ENCODE measurements at regions not wholly inside any gene's neighbourhood (a gene's known extent, or its start where the extent isn't known, plus 50 kb on each side); places are given as distances from the start of the nearest gene placed in this dataset.

DNA sequence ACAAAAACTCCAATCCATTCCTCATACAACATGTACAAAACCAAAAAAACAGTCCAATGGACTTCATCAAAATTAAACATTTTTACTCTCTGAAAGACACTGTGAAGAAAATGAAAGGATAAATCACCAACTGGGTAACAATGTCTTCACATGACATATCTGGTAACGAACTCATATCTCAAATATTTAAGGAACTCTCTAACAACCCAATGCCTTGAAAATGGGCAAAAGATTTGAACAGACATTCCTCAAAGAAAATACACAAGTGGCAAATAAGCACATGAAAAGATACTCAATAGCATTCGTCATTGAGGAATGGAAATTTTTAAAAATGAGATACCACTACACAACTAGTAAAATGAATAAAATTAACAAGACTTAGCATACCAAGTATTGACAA is 198.7 kb upstream of the RASSF8 start:
- DNase-seq, result no peak

DNA sequence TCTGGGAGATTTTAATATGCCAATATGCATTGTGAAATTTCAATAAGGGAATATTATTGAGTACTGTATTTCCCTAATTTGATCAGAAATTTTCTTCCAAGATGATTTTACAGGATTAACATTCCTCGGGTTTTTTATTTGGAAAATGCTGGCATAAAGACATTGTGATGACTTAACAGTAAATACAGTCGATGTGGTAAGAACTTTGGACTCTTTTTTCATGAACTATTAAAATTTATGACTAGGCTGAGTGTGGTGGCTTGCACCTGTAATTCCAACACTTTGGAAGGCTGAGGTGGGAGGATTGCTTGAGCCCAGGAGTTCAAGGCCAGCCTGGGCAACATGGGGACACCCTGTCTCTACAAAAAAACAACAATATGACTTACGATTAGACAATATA is 197.1 kb upstream of the RASSF8 start:
- no peak for DNase-seq

DNA sequence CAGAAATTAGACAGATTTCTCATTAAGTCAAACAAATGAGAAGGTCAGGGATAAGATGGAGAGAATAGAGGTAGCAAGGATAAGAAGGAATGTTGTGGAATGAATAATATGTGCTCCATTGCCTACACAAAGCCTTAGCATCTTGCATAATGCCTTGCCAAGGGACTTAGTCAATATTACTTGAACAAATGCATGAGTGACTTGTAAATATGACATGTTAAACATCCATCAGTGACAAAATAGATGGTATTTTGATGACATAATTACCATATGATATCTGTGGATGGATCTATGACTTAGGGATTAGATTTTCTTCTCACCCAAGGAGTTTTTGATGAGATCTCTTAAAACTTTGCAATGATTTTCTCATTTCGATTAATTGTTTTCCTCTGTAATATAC is 194.1 kb upstream of the RASSF8 start:
- DNase-seq, result no peak

DNA sequence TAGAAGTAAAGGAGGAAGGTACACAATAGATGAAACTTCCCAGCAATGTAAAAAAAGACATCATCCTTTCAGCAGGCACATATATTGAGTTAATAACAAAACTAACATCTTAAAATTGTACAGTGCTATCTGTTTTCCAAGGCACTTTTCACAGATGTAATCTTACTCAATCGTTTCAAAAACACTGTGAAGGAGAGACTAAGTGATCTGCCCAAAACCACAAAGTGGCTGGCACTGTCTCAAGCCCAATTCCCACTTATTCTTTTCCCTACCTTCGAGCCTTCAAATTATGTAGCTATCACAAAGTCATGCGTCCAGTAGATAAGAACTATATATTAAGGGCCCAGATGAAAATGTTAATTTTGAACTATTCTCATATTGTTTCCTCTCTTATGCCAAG is 193.6 kb upstream of the RASSF8 start:
- no peak for DNase-seq

DNA sequence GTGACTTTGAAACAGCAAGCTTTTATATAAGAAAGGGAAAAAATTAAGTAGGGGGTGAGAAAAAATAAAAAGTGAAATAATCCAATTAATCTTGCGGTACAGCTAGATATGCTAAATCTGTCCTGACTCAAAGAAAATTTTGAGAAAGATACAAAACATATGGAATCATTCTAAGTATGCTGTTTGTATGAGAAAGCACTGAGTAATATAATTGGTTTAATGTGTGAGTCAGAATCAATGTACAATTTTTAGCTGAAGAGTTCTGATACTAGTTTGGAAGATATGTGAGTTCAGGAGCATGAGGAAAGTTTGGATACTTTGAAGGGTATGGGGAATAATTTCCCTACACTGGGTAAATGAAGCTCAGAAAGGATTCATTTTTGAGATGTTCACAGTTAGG is 190.9 kb upstream of the RASSF8 start:
- DNase-seq, result no peak

DNA sequence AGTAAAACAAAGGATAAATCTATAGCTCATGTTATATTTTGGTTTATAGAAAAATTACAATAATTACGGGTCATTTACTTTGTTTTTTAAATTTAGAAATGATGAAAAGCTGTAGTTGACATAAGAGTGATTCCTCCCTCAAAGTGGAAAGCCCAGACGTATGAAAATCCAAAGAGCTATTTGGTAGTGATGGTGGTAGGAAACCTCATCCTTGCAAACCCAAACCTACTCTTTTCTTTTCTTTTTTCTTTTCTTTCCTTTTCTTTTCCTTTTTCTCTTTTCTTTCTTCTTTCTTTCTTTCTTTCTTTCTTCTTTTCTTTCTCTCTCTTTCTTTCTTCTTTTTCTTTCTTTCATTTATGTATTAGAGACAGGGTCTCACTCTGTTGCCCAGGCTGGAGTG is 190.3 kb upstream of the RASSF8 start:
- no peak for DNase-seq

DNA sequence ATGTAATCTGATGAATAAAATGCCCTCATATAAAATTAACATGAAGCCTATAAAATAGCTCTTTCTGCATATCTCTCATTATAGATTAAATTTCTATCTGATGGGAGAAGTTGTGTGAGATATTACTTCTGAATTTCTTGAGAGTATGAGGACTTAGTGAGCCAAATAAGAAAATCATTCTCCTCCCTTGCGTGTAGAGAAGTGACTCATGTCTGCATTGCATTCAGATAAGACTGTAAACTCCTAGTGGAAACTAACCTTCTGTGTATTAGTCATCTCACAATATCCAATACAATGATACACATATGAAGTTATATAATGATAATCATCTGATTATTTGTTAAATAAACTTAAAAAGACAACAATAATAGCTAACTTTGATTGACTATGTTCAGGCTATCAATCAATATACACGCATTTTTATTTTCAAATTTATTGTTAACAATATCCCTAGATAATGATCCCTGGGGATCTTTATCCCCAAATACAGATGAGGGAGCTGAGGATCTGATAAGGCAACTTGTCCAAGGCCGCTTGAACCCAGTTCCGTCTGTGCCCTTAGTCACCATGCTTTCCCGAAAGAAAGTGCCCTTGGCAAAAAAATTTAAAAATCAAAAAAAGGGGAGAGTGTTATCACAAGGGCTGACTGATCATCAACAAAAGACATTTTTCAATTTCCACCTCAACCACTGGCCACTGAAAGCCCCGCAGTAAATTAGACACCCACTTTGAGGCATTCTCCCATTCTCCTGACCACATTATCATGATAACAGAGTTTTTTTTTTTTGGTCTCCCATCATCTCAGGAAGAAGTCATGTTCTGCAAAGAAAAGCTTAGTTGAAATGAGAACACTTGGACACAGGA is 189.2 kb upstream of the RASSF8 start:
- no peak for DNase-seq

DNA sequence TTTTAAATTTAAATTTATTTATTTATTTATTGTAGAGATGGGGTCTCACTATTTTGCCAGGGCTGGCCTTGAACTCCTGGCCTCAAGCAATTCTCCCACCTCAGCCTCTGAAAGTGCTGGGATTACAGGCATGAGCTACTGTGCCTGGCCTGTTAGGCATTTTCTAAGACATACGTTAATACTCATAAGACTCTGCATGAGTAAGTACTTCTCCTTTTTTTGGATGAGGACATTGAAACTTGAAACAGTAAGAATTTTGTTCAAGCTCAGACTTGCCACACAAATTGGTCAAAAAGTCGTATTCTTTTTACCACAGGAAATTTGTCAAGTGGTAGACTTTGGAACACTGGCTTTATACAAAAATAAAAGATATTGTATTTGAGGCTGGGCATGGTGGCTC is 187.4 kb upstream of the RASSF8 start:
- DNase-seq, result no peak

DNA sequence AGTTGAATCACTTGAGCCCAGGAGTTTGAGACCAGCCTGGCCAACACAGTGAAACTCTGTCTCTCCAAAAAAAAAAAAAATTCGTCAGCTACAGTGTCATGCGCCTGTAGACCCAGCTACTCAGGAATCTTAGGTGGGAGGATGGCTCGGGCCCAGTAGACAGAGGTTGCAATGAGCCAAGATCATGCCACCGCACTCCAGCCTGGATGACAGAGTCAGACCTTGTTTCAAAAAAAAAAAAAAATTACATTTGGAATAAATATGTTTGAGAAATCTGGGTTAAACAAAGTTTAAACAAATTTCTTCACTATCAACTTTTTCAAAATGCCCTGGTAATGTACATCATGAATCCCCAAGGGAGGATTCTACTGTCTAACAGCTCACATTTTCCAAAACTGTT is 187.0 kb upstream of the RASSF8 start:
- no peak for DNase-seq

DNA sequence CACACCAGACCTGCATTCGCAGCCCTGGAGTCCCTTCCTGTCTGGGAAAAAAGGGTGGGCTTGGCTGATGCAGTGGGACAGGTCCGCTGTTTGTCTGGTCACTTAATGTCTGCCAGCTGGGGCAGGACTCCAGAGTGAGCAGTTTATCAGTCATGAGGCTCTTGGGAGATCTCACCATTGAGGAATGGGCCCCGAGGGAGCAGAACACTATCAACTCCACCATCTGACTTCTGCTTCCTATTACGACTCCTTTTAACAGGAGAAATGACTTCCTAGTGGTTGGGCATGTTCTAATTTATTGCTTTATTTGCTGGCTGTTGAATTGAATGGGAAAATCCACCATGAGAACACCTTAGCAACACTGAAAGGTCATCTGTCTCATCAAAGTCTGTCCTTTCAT is 182.5 kb upstream of the RASSF8 start:
- DNase-seq, result no peak

DNA sequence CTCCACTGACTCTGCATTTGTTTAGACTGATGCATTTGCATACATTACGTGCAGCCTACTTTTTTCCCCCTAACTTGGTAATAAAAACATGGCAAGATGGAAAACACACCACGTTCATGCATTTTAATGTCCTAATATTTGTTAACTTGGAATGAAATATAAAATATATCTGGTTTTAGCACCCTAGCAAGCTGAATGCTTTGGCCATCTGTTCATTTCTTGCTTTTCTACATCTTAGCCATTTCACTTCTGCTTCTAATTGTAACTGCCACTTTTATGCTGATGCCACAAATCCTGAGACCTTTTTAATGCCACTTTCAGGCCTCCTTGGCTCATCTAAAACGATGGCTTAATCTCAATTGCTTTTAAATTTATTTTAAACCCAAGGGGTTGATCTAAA is 177.7 kb upstream of the RASSF8 start:
- DNase-seq, result no peak

DNA sequence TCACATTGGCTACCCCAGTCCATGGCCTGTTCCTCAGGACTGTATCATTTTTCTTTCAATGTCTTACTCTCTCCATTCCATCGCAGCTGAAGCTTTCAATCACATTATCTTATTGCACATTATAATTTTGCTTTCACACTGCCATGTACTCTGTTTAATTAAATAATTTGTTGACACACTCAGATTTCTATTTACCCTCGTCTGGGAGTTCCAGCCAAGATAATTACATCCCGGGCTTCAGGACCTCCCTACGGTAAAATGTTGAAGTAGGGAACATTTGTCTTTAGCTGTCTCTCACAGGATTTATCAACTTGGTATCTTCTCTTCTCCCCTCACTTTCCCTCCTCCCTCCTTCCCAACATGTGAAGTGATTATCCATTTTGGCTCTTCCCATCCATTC is 177.2 kb upstream of the RASSF8 start:
- DNase-seq, result no peak

DNA sequence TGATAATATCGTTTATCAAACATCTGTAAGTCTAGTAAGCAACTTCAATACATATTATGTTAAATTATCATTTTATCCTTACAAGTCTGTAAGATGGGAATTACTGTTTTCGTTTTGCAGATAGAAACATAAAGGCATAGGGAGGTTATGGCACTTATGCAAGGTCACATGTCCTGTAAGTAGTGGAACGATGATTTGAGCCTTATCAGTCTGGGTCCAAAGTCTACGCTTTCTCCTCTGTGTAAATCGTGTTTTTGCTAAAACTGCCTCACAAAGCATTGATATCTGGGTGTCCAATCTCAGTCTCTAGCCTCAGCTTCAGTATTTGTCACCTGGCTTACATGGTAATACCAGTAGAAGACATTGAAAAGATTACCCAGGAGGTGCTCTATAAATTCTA is 174.9 kb upstream of the RASSF8 start:
- DNase-seq, result no peak

DNA sequence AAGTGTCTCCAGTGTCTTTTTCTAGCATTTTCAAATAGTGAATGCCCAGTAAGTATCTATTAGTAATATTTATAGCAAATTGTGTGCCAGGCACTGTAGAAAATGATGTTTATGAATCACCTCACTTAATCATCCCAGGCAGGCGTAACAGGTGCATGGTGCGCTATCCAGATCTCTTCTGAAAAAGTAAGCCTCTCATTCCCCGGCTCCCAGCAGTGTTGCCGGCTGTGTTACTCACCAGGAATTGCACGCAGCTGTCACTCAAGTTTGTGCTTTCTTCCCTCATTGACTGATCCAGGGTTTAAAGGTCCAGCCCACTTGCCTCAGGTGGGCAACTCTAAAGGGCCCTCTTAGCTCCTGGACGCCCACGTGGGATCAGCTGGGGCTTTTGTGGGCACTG is 173.8 kb upstream of the RASSF8 start:
- no peak for DNase-seq

DNA sequence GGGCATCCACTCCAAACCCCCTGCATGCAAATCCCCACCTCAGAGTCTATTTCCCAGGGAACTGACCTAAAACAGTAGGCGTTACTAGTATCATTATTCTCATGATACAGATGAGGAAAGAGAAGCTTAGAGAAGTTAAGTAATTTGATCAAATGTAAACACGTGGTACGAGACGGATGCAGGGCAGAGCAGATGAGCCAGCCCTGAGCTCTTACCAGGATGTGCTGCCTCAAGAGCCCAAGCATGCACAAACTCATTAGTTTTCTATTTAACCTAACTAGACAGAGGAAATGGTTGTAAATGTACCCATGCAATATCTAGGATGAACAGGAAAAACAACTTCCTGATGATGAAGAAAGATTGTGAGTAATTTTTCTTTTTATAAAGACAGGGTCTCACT is 173.3 kb upstream of the RASSF8 start:
- no peak for DNase-seq

DNA sequence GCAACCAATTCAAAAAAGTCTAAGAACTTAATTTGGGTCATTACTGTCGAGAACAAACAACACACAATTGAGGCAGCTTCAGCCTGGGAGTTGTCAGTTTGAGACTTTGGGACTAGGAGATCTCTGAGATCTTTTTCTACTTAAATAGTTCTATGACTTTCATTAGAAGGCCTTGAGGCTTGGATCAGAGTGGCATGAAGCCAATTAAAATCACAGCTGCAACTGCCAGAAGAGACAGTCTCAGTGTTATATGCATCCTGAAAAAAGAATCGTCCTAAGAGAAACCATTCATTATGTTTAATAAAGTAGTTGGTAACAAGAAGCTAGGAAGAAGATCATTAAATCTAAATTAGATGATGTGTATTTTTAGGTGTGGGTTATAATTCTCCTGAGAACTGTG is 170.8 kb upstream of the RASSF8 start:
- no peak for DNase-seq

DNA sequence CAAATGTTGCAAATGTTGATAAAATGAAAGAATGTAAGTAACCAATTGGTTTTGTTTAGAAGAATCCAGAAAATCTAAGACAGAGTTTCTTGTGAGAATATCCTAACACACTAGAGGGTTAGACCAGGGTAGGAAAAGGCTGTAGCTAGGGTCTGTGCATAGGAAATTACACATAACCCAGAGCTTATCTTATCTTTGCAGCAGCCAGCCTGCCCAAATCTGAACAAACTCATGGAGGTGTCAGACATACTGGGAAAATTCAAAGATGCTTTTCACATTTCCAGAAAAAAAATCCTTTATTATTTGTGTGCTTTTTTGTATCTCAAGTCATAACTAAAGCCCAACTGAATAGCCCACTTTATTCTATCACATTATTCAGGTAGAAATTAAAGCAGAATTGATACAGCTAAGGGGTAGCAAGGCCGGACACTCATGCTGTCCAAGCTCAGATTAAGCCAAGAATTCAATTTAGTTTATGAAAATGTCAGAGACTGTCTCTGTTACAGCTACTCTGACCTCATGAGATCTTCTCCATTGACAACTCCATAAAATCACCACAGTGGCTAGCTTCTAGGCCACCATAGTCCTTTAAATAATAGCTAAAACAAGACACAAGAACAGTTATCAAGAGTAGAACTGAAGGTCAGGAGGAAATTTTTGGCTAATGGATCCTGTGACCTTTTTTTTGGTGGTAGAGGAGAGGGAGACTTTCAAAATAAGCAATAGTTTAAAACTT is 169.6 kb upstream of the RASSF8 start:
- DNase-seq, result no peak

DNA sequence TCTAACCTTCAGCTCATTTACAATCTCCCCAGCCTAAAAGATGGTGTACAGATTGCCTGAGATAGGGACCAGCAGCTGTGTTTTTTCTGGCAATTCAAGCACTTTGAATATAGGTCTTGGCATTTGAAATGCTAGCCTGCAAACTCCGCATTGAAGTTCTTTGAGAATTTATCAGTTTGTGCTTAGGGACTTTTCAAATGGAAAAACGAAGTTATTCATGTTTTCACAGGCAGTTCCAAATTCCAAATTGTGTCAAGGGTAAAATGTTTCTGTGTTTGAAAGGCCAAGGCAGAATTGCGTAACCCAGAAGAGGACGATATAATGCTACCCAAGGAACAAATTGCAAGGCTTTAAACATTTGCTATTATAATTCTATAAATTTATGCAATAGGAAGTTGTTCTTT is 168.9 kb upstream of the RASSF8 start:
- no peak for DNase-seq

DNA sequence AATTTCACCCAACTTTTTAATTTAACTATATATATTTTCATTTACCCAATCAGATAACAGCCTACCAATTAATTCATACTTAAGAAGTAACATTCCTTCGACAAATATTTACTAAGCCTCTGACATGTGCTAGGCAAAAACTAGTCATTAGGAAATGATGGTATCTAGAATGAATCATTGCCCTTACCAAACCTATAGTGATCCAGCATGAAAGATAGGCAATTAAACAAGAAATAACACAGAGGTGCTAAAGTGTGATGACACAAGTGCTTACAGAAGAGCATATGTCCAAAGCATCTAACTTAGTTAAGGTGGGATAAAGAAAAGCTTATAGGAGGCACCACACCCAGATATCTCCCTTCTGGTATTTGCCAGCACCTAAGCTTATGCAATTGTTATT is 166.5 kb upstream of the RASSF8 start:
- DNase-seq, result no peak

DNA sequence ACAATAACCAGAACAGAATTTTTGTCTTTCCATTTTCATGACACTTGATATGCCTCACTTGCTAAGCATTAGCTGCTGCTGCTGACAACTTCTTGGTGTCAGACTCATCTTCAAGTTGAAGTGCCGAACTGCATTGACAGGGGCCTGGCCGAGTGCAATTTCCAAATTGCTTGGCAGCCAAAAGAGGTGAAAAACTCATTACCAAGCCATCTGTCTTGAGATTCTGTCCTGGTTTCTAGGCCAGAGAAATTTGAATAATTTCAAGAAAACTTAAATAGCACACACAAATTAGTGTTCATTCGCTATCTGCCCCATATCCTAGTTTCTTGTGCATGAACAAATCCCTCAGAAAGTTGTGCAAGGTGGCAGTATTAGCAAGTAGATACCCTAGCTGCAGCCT is 165.3 kb upstream of the RASSF8 start:
- DNase-seq, result no peak

DNA sequence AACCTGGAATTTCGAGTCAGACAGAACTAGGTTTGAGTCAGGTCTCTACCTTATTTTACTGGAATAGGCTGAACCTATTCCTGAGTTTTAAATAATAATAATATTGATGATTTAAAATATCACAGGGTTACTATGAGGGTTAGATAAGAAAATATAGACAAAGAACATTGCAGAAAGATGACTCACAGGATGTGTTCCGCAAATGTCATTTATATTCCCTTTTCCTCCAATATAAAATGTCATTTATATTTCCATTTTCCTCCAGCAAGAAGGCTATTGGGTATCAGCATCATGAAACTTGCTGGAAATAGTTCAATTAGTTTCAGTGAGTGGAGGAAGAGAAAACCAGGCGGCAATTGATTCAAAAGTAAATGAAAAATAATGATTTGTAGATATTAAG is 163.9 kb upstream of the RASSF8 start:
- DNase-seq, result no peak

DNA sequence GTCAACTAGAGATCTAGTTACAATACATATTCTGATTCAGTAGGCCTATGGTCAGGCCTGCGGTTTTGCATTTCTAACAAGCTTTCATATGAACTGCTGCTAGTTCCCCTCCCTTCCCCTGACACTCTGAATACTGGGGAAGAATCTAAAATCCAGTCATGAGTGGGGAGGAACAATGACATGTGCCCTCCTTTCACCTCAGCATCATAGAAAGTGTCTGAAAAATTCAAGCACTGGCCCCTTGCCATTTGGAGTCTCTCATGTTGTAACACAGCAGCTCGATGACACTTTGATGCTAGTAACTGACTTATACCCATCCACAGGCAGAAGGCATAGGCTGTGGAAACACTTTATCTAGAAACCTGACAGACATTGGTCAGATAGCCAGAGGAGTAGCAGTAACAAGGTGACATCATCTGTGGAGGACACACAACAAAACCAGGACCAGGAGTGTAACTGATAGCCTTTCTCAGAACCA is 161.9 kb upstream of the RASSF8 start:
- no peak for DNase-seq

DNA sequence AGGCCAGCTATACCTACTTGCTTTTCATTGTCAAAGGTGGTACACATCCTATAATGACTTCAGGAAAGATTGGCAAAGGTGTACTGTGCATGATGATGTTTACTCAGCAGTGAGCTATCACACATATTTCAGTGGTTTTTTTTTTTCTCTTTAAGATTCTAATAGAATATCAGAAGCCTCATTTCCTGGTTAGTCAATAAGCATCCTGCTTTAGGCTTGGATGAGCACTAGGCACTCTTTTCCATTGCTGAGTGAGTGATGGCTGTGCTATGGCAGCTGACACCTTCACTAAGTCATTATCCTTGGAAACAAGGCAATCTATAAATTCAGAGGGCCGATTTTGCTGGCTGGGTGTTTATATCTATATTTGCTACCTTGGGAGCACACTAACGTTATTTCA is 161.1 kb upstream of the RASSF8 start:
- DNase-seq, result no peak

DNA sequence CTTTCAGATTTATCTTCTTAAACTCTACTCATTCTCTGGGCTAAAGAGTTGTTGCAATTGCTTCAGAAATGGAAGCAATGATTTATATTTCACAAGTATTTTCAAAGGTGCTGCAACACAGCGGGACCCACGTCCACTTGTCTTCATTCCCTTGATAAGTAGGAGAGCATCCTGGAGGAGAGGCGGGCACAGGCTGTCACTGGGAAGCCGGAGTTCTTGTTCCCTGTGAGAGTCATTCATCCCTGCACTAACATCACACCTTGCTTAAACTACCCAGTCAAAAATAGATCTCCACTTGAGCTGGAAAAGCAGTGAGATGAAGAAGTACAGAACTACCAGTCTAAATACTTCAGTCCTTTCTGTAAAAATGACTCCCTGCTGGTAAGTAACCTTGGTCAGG is 160.5 kb upstream of the RASSF8 start:
- DNase-seq, result no peak

DNA sequence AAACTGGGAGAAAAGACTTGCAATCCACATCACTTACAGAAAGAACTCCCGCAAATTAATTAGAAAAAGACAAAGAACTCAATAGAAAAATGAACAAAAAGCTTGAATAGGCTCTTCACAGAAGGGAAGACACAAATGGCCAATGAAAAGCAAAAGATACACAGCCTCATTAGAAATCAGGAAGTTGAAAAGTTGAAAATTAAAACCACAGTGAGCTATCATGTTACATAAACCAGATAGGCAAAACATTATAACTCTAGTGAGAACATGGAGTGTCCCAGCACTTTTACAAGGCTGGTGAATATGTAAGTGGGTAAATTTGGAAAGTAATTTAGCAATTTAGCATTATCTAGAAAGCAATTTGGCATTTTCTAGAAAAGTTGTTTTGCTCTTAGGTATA is 158.4 kb upstream of the RASSF8 start:
- DNase-seq, result no peak
